Chondrocyte (in vitro differentiated cells): ENCODE measurements at regions not wholly inside any gene's neighbourhood (a gene's known extent, or its start where the extent isn't known, plus 50 kb on each side); places are given as distances from the start of the nearest gene placed in this dataset.
A peak's percentile ranks its signal among the peaks of the same experiment; 100 is the strongest.
"Not testable (repeated sequence)": the region's sequence is repeated elsewhere in the genome, so short reads cannot be mapped to it uniquely, and the experiment has no call there.

Experiments
- DNase-seq: peaks from one replicate; pipeline ENCODE4 v3.0.0; 2021; ENCODE audit warnings: mixed read lengths, low spot score
- H3K27ac Mint-ChIP-seq: one replicate; pipeline ENCODE4 v1.8.0; 2021; ENCODE audit warnings: mild to moderate bottlenecking, moderate library complexity, mixed read lengths; ENCODE audit not compliant: unreplicated experiment
- H3K27me3 Mint-ChIP-seq: 2 replicates; pipeline ENCODE4 v1.8.0; 2021; ENCODE audit warnings: low read depth, mixed read lengths
- H3K36me3 Mint-ChIP-seq: 2 replicates; pipeline ENCODE4 v1.8.0; 2021; ENCODE audit warnings: low read depth, mixed read lengths
- H3K4me1 Mint-ChIP-seq: 2 replicates; pipeline ENCODE4 v1.8.0; 2021; ENCODE audit warnings: low read depth, mild to moderate bottlenecking, mixed read lengths
- H3K4me3 Mint-ChIP-seq: one replicate; pipeline ENCODE4 v1.8.0; 2021; ENCODE audit warnings: mild to moderate bottlenecking, moderate library complexity, mixed read lengths; ENCODE audit not compliant: unreplicated experiment
- H3K9me3 Mint-ChIP-seq: 2 replicates; pipeline ENCODE4 v1.8.0; 2021; ENCODE audit warnings: low read depth, mixed read lengths
- CTCF ChIP-seq: fragments of 200-600 bp; sonication (generic); IDR thresholded peaks from 2 replicates; pipeline ENCODE4 v1.5.0; 2021; ENCODE audit warnings: antibody characterized with exemption, mild to moderate bottlenecking, moderate library complexity

- peaks cover 40% of the 10 kb centered on the region for H3K9me3 Mint-ChIP-seq
- H3K4me1 Mint-ChIP-seq = no peaks in the 10 kb centered on the region
- peaks cover 8% of the 10 kb centered on the region for H3K36me3 Mint-ChIP-seq
- DNase-seq = no peak
- H3K27ac Mint-ChIP-seq = no peak overlapping the region
- H3K27me3 Mint-ChIP-seq = peaks cover 3% of the 10 kb centered on the region
- no peak for TF ChIP-seq CTCF
- no peak overlapping the region for H3K4me3 Mint-ChIP-seq
Measured at GRCh38 chr5:90326995-90327394, 82.6 kb downstream of the CETN3 start.

GRCh38 chr5:90325093-90325492 is 84.5 kb downstream of the CETN3 start:
- Mint-ChIP-seq H3K27ac (no peak overlapping the region), H3K4me3 (no peak overlapping the region), H3K4me1 (no peaks in the 10 kb centered on the region), H3K36me3 (peaks cover 11% of the 10 kb centered on the region), H3K9me3 (peaks cover 48% of the 10 kb centered on the region), H3K27me3 (peaks cover 3% of the 10 kb centered on the region)
- TF ChIP-seq CTCF = no peak
- no peak for DNase-seq

- not testable (repeated sequence) for H3K4me1 Mint-ChIP-seq, H3K36me3 Mint-ChIP-seq, H3K27me3 Mint-ChIP-seq, DNase-seq, H3K27ac Mint-ChIP-seq, H3K4me3 Mint-ChIP-seq
- peaks cover 42% of the 10 kb centered on the region for H3K9me3 Mint-ChIP-seq
Measured at GRCh38 chr5:90320348-90320747, 89.2 kb downstream of the CETN3 start.

- H3K9me3 Mint-ChIP-seq = peaks cover 2% of the 10 kb centered on the region
- H3K4me1 Mint-ChIP-seq = peaks cover 7% of the 10 kb centered on the region
- DNase-seq = no peak
Measured at GRCh38 chr5:90312027-90312426, 97.5 kb downstream of the CETN3 start.

GRCh38 chr5:90311401-90311800 is 98.2 kb downstream of the CETN3 start:
- H3K27me3 Mint-ChIP-seq = peaks cover under 1% of the 10 kb centered on the region
- no peak for DNase-seq
- peaks cover 1% of the 10 kb centered on the region for H3K9me3 Mint-ChIP-seq
- no peak overlapping the region for H3K4me3 Mint-ChIP-seq
- no peaks in the 10 kb centered on the region for H3K36me3 Mint-ChIP-seq
- H3K4me1 Mint-ChIP-seq = peaks cover 7% of the 10 kb centered on the region
- peak overlapping the region; percentile 6 for H3K27ac Mint-ChIP-seq
- TF ChIP-seq CTCF = no peak

More at GRCh38 chr5:90312027-90312426, 97.5 kb downstream of the CETN3 start:
- no peak overlapping the region for H3K4me3 Mint-ChIP-seq
- TF ChIP-seq CTCF = no peak
- peaks cover 2% of the 10 kb centered on the region for H3K27me3 Mint-ChIP-seq
- no peak overlapping the region for H3K27ac Mint-ChIP-seq
- no peaks in the 10 kb centered on the region for H3K36me3 Mint-ChIP-seq

- peak; percentile 69 for TF ChIP-seq CTCF
- H3K4me3 Mint-ChIP-seq = no peak overlapping the region
- no peak for DNase-seq
- no peaks in the 10 kb centered on the region for H3K9me3 Mint-ChIP-seq
- no peak overlapping the region for H3K27ac Mint-ChIP-seq
- peaks cover 10% of the 10 kb centered on the region for H3K4me1 Mint-ChIP-seq
- H3K36me3 Mint-ChIP-seq = no peaks in the 10 kb centered on the region
- H3K27me3 Mint-ChIP-seq = no peaks in the 10 kb centered on the region
Measured at GRCh38 chr5:90308787-90309585, 100.6 kb downstream of the CETN3 start.
